ENCODE measurements at regions not wholly inside any gene's neighbourhood (a gene's known extent, or its start where the extent isn't known, plus 50 kb on each side); places are given as distances from the start of the nearest gene placed in this dataset.

DNA sequence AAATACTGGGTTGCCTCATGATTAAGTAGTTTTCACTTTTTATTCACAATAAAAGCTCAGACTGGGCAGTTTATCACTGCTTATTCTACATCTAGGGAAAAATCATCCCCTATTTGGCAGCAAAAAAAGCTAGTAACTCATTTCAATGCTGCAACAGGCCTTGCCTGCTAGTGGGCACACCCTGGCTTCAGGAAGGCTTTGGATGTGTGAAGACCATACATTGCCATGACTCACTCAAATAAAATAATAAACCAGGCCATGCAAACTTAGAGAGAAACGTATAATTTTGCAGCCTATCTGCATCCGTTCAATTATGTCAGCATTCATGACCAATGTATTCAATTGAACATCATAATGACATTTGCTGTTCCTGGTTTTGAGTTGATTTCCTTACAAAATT, 402.9 kb downstream of the PIK3R1 start:
- no peak for DNase-seq

DNA sequence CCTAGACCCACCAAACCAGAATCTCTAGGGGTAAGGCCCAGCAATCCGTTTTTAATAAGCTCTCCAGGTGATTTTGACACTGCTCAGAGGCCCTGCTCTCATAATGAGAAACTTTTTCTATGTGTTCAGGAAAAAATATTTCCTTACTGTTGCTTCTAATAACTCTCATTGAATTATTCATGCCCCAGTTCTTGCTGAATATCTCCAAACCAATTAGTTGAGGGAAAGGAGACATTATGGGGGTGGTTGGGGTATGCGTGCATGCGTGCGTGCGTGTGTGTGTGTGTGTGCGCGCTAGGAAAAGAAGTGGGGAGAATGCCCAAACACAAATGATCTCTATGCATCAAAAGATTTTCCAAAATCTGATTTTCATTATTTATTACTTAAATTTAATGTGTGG, 411.4 kb downstream of the PIK3R1 start:
- DNase-seq: no peak

DNA sequence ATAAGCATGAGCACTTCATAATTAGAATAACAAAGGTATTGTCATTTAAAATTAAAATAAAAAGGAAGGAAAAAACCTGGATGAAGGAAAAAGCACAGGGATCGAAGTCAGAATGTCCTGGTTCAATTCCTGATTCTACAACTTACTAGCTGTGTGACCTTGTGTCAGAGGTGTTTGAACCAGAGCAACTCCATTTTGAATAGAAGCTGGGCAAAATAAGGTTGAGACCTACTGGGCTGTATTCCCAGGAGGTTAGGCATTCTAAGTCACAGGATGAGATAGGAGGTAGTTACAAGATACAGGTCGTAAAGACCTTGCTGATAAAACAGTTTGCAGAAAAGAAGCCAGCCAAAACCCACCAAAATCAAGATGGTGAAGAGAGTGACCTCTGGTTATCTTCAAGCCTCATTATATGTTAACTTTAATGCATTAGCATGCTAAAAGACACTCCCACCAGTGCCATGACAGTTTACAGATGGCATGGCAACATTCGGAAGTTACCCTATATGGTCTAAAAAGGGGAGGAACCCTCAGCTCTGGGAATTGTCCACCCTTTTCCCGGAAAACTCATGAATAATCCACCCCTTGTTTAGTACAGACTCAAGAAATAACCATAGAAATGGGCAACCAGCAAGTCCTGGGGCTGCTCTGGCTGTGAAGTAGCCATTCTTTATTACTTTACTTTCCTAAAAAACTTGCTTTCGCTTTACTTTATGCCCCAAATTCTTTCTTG, 412.7 kb downstream of the PIK3R1 start:
- no peak for DNase-seq

DNA sequence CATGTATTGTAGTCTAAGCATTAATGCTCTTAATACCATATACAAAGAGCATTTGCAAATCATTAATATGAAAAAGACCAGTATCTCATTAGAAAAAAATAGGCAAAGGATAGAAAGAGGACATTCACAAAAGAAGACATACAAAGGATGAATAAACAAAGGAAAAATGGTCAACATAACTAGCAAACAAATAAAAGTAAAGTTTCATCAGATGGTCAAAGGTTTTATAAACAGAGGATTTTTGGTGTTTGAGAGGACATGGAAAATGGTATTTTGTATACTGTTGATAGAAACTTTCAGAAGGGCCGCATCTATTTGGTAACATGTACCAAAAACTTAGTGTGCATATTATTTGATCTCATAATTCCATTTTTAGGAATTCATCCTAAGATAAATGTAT, 414.8 kb downstream of the PIK3R1 start:
- DNase-seq: no peak

DNA sequence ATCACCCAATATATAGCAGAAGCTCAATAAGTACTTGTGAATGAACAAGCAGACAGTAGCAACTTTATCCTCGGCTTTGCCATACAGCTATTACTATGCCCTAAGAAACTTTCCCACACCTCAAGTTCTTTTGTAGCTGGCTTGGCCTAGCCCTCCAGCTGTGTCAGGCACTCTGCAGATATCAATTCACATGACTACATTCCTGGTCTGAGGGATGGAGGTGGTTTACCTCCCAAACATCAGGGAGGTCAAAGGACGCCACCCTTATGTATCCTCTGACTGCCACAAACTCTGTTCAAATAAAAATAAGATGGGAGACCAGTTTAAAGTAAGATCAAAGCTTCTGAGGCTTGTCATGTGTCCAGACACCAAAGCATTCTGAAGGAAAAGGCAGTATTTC, 416.3 kb downstream of the PIK3R1 start:
- no peak for DNase-seq

- DNase-seq: no peak
Observed at GRCh38 chr5:68641211-68641610, 425.7 kb downstream of the PIK3R1 start.

DNA sequence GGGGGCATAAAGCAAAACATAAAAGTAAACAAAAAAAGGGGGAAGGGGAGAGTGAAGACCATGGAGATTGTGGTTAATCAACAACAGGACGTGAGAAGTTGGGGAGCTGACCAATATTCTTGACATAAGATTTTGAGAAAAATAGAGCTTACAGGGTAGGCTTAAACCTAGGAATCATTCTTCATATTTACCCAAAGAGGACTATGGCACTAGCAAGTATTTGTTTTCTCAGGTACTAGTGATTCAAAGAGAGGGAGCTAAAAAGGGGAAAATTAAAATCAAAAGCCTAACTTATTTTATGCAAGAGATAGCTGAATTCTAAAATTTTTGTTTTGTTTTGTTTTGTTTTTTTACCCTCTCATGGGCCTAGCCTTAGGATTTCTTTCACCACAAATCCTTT, 427.5 kb downstream of the PIK3R1 start:
- no peak for DNase-seq

- no peak for DNase-seq
Observed at GRCh38 chr5:68644971-68645370, 429.4 kb downstream of the PIK3R1 start.

DNA sequence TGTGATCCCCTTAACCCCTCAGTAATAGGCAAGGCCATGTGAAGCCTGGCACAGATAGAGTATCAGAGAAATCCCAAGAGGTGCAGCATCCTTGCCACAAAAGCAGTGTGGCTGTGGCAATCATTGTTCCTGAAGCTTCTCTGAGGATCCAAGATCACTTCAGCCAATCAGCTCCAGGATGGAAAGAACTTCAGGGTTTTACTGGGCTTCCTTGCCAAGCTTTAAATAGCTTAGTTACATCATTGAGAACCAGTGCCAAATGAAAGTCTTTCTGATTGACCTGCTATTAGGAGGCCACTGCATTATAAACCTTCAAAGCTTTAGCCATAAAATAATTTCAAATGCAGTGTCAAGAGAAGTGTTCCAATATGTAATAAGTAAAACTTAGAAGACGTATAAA, 430.6 kb downstream of the PIK3R1 start:
- no peak for DNase-seq

DNA sequence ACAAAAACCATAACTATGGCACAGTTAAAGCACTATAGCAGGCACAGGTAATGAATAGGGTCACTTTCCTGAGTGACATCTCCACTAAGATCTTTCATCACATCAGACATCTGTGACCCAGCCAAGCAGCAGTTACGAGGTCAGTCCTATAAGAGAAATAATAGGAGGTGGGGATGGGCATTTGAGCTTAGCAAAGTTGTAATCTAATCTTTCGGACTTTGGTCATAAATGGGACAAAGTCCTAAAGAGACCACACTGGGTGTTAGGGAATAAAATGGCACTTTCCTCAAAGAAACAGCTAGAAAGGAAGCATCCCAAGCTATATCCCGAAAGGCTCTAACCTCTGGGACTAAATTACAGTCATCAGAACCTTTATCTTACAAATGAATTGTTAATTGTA, 432.2 kb downstream of the PIK3R1 start:
- DNase-seq: no peak

- DNase-seq: no peak
Observed at GRCh38 chr5:68648944-68649857, 433.6 kb downstream of the PIK3R1 start.

GRCh38 chr5:68652534-68652965, 437.0 kb downstream of the PIK3R1 start:
- peak; percentile 46 for DNase-seq

DNA sequence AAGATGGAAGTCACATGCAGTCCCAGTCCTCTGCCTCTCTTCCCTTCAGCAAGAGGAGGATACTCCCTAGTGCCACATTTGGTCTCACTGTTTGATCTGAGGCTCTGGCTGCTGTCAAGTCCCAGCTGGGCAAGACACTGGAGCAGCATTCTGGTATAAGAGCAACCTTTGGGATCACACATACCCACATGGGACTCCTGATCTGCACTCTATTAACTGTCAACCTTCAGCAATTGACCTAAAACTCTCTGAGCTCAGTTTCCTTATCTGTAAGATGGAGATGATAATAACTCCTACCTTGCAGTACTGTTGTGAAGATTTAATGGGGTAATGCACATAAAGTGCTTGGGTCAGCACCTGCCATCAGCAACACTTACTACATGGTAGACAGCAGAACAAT, 437.9 kb downstream of the PIK3R1 start:
- no peak for DNase-seq

DNA sequence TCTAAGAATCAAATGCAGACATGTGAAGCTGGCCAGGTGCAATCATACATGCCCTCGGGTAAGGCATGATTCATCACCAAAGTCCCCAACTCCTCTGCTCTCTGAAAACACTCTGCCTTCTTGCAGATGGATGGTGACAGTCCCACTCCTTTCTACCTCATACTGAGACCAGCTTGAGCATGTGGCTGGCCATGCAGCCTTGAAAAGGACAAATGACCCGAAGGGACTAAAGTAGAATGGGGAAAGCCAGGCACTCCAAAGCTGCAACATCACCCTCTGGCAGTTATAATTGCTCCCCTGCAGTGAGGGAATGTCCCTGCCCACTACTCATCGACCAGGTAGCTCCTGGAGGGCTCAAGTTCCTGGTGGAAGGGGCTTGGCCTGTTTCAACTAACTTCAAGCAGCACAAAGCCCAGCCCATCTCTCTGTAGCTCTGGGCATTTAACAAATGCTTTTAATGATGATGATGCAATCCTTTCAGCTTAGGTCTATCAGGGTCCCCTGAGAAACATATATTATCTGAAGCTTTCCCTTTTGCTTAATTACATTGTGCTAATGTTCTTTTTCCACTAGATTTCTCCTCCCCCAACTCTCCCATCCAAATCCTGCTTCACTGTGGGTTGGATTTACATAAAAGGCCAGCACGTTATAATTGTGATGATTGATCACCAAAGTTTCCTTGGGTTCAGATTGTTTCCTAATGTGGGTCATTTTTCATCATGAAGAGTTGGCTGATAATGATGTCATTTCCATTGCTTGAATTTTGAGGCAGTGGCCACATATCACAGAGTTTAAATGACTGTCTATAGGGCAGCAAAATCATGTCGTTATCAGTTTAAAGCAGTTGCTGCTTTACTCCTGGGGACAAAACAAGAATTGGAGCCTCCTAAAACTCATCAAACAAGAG, 436.5 kb upstream of the SLC30A5 start:
- no peak for DNase-seq

DNA sequence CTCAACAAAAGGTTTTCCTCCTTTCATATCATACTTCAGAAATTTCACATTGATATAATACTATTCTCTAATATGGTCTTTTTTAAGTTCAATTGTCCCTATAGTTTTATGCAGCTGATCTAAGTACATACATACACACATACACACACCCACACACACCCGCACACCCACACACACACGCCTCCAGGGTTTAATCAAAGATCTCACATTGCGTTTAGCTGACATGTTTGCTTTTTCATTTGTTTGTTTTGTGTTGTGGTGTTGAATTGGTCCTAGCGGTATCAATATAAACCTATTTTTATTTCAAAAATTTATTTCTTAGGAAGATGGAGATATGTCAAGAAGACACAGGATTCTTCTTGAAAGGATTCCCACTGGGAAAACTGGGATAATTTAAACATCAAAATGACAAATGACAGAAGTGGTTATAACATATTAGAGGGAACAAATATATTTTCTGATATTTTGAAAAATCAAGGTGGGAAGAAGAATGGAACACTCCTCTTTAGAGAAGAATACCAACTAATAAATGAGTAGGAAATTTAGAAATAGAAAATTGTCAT, 434.9 kb upstream of the SLC30A5 start:
- DNase-seq: no peak

GRCh38 chr5:68659881-68660280, 433.9 kb upstream of the SLC30A5 start:
- DNase-seq: peak; percentile 53

- peak; percentile 75 for DNase-seq
Observed at GRCh38 chr5:68661237-68661636, 432.6 kb upstream of the SLC30A5 start.

DNA sequence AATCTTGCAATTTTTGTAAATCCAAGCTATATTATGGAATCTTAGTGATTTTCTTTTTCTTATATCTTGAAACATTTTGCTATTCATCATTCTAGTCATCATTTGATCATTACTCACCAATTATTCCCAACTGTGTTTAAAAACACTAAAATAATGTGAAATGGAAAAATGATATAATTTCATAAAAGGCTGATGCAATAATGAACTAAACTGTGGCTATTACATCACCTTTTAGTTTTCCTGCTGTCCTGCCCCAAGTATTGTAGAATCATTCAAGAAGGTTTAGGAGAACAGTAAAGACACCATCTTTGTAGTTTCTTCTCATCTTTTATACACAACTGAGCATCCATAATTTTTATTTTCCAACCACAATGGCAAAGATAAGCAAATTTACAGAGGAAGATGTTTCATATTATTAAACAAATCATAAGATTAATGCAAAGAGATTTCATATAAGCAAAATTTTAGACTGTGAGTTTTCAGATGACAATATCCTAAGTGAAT, 431.0 kb upstream of the SLC30A5 start:
- no peak for DNase-seq

DNA sequence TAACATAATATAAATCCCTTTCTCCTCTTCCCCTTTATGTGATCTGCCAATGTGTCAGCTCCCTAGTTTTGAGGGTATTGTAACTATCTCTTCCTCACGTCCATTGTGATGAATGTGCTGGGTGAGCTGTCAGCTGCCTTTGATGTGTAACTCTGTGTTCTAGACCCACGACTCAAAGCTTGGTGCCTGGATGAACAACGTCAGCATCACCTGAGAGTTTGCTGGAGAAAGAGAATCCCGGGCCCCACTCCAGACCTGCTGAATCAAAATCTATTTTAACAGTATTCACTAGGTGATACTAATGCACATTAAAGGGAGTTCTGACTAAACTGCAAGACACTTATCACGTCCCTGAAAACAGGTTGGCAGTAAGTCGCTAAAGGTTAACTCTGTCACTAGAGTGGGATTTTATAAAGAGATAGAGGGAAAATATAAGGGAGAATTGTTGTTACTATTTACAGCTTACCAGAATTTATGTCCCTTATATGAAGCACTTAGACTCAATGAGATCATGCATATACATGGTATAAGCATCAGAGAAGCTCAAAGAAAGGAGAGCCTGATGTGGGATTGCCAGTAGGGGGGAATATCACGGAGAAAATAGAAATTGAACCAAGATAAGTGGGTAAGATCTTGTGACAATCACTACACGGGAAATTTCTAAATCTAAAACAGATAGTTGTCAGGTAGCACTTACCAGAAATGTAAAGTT, 423.8 kb upstream of the SLC30A5 start:
- no peak for DNase-seq

- no peak for DNase-seq
Observed at GRCh38 chr5:68673106-68673822, 420.6 kb upstream of the SLC30A5 start.

- DNase-seq: no peak
Observed at GRCh38 chr5:68673823-68674180, 420.0 kb upstream of the SLC30A5 start.

Measured in HCEC 1CT (cell line).